Endometrium (tissue), 2 donors: ENCODE measurements at regions not wholly inside any gene's neighbourhood (a gene's known extent, or its start where the extent isn't known, plus 50 kb on each side); places are given as distances from the start of the nearest gene placed in this dataset.
"Not testable (repeated sequence)": the region's sequence is repeated elsewhere in the genome, so short reads cannot be mapped to it uniquely, and the experiment has no call there.

Experiments
- FAIRE-seq: peaks from 2 replicates; lab custom pipeline; 2012; peaks lifted over from hg19 to GRCh38; lab: Jason Lieb, UNC
- donor health status: control.
- donor health status: control.

DNA sequence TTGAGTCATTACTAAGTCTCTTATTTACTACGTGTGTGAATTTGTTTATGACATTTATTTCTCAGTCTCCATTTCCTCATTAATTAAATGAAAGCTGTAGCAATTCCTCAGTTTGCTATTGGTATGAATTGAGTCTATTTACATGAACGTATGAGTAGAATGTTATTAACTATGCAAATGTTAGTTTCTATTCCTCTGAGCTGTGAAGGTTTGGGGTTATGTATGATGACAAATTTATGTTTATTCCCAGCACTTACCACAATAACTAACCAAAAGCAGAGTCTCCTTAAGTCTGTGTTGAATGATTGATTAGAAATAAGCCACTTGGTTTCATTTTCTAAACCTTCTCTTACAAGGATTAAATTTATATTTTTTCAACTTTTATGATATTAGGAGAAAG lies 1340.9 kb downstream of the FSCB start:
- no peak for FAIRE-seq

- no peak for FAIRE-seq
These were observed 1341.4 kb downstream of the FSCB start for GRCh38 chr14:43165651-43166050.

- FAIRE-seq, result no peak
These were observed 1345.6 kb downstream of the FSCB start for GRCh38 chr14:43161477-43161876.

- FAIRE-seq, result no peak
These were observed 1349.4 kb downstream of the FSCB start for GRCh38 chr14:43157661-43158060.

- no peak for FAIRE-seq
These were observed 1351.2 kb downstream of the FSCB start for GRCh38 chr14:43155924-43156323.

GRCh38 chr14:43155258-43155657 lies 1351.8 kb downstream of the FSCB start:
- FAIRE-seq, result no peak

- FAIRE-seq, result no peak
These were observed 1359.6 kb downstream of the FSCB start for GRCh38 chr14:43147485-43147884.

- no peak for FAIRE-seq
These were observed 1361.7 kb downstream of the FSCB start for GRCh38 chr14:43145361-43145760.

- FAIRE-seq, result no peak
These were observed 1364.0 kb downstream of the FSCB start for GRCh38 chr14:43143106-43143505.

DNA sequence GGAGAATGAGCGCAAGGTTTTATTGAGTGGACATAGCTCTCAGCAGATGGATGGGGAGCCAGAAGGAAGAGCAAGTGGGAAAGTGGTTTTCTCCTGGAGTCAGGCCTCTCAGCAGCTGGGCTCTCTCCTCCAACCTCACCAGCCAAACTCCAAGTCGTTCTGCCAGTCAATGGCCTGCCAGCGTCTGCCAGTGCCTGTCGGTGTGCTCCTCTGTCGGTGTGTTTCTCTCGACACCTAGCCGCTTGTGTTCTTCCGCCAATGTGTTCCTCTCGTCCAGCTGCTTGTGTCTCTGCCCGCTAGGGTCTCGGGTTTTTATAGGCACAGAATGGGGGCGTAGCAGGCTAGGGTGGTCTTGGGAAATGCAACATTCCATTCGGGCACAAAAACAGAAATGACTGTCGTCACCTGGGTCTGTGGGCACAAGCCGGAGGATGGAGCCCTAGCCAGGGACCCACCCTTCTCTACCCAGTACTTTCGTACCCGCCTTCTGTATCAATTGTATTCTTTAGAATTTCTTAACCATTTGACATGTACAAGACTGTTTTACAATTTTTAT lies 1365.4 kb downstream of the FSCB start:
- FAIRE-seq, result no peak

DNA sequence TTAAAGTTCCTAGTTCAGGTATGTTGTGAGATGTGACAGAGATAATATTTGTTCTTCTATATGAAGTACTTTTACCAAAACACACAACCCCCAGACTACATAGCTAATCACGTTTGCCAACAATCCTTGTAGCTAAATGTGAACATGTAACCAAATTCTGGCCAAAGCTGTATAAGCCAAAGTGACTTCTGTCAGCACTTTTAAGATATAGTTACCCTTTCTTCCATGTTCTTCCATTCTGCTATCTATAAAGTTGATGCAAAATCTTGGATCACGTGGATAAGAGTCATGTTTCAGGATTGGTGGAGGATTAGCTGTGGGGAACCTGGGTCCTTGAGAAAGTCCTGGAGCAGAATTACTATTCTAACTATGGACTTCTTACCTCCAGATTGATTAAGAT lies 1366.6 kb downstream of the FSCB start:
- no peak for FAIRE-seq

- FAIRE-seq, result no peak
These were observed 1371.1 kb downstream of the FSCB start for GRCh38 chr14:43135877-43136411.

- FAIRE-seq, result no peak
These were observed 1374.6 kb downstream of the FSCB start for GRCh38 chr14:43132441-43132840.

DNA sequence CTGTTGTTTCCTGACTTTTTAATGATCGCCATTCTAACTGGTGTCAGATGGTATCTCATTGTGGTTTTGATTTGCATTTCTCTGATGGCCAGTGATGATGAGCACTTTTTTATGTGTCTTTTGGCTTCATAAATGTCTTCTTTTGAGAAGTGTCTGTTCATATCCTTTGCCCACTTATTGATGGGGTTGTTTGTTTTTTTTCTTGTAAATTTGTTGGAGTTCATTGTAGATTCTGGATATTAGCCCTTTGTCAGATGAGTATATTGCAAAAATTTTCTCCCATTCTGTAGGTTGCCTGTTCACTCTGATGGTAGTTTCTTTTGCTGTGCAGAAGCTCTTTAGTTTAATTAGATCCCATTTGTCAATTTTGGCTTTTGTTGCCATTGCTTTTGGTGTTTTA lies 1378.7 kb downstream of the FSCB start:
- not testable (repeated sequence) for FAIRE-seq

GRCh38 chr14:43127874-43128273 lies 1379.2 kb downstream of the FSCB start:
- FAIRE-seq, result not testable (repeated sequence)

GRCh38 chr14:43123544-43123943 lies 1383.5 kb downstream of the FSCB start:
- FAIRE-seq, result no peak

DNA sequence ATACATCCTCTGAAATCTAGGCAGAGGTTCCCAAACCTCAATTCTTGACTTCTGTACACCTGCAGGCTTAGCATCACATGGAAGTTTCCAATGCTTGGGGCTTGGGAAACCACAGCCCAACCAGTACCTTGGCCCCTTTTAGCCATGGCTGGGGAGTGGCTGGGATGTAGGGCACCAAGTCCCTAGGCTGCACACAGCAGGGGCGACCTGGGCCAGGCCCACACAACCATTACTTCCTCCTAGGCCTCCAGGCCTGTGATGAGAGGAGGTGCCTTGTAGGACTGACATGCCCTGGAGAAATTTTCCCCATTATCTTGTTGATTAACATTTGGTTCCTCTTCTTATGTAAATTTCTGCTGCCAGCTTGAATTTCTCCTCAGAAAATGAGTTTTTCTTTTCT lies 1387.4 kb downstream of the FSCB start:
- no peak for FAIRE-seq

DNA sequence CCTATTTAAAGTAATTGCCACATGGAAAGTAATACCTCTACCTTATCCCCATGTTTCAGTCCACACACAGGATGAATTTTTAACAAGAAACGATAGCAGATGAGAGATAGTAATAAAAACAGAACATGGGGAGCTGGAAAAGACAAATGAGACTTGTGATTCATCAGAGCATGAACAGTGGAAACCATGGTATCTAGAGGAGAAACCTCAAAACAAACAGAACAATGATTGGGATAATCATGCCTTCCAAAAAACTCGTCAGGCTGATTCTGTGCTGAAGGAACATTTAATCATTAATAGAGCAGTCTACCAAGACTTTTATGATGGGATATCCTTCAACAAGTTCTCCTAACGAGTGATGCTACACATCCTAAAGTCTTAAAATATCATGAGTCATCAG lies 1390.7 kb downstream of the FSCB start:
- FAIRE-seq, result no peak

- FAIRE-seq, result no peak
These were observed 1401.8 kb downstream of the FSCB start for GRCh38 chr14:43105305-43105704.

- FAIRE-seq, result no peak
These were observed 1416.7 kb downstream of the FSCB start for GRCh38 chr14:43090380-43090779.

DNA sequence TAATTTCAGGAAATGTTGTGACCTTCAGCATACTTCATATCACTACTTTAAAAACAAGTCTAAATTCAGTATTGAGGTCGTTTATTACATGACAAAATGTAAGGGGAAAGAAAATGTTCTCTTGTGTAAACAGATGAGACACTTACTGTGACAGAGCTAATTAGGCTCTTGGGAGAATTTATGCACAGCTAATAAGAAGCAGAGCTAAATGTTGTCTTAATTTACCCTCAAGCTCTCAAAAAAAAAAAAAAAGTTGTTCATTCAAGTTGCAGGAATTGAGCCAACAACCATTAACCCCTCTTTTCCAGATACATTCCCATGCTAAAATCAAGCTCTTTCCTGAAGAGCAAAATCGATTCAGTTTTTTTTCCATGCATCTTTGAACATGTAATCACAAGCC lies 1419.4 kb downstream of the FSCB start:
- FAIRE-seq, result no peak

GRCh38 chr14:43085819-43086218 lies 1421.3 kb downstream of the FSCB start:
- no peak for FAIRE-seq

DNA sequence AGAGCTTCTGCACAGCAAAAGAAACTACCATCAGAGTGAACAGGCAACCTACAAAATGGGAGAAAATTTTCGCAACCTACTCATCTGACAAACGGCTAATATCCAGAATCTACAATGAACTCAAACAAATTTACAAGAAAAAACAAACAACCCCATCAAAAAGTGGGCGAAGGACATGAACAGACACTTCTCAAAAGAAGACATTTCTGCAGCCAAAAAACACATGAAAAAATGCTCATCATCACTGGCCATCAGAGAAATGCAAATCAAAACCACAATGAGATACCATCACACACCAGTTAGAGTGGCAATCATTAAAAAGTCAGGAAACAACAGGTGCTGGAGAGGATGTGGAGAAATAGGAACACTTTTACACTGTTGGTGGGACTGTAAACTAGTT lies 1439.7 kb downstream of the FSCB start:
- FAIRE-seq, result not testable (repeated sequence)

GRCh38 chr14:43056106-43056505 lies 1449.4 kb downstream of the LRFN5 start:
- no peak for FAIRE-seq

- no peak for FAIRE-seq
These were observed 1446.2 kb downstream of the LRFN5 start for GRCh38 chr14:43052897-43053296.
